Lower leg skin (tissue), 4 donors: ENCODE measurements at regions not wholly inside any gene's neighbourhood (a gene's known extent, or its start where the extent isn't known, plus 50 kb on each side); places are given as distances from the start of the nearest gene placed in this dataset.

Source experiments
- DNase-seq, 2 donors: peaks; one replicate each; pipeline ENCODE4 v3.0.0-alpha.2; 2019; ENCODE audit warnings: low spot score in 2 of 2
- H3K4me3 ChIP-seq: fragments of 200-600 bp; sonication (generic); 2 replicates; pipeline ENCODE4 v1.5.1; 2017; ENCODE audit warnings: mild to moderate bottlenecking, low read depth; ENCODE audit not compliant: poor library complexity, severe bottlenecking
- POLR2A ChIP-seq, 2 donors: fragments of 450-650 bp; IDR thresholded peaks; one replicate each; pipeline ENCODE4 v1.6.1; 2016 to 2017; ENCODE audit warnings: antibody characterized with exemption in 2 of 2, mild to moderate bottlenecking in 1 of 2, moderate library complexity in 1 of 2
- WGBS, 2 donors: methylation state at CpG; one replicate each; pipeline ENCODE4 v1.1.5; 2018; 5-methylcytosine and 5-hydroxymethylcytosine counted together
- intact Hi-C: fragments of 100-400 bp; cut with DNase I; formaldehyde crosslinking; loops from one replicate; pipeline ENCODE4 v1.15.0; 2023; ENCODE audit warnings: low total_unique reads
- TF ChIP-seq, protein P1 (sequence below), 3 donors: fragments of 450-650 bp; IDR thresholded peaks; one replicate each; pipeline ENCODE4 v1.5.1; 2016; ENCODE audit warnings: antibody characterized with exemption in 3 of 3, mild to moderate bottlenecking in 3 of 3, moderate library complexity in 2 of 3

DNA sequence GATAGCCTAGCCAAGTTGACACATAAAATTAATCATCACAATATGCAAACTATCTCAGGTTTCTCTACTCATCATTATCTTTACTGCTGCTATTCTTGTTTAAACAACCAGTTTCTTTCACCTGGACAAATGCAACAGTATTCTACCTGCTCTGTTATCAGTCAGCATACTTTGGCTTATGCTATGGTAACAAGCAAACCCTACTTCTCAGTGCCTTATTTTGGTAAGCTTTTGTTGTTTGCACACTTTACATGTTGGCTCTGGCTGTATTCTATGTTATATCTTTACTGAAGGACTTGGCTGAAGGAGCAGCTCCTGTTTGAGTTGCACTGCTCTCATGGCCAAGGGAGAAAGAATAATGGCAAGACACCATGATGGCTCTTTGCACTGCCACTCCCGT is 463.1 kb downstream of the EPM2A start:
- 84 to 93% methylated on average over 1 of the region's 1 CpG for WGBS, 2 donors
- intact Hi-C loops: no loop called here
- no peak for DNase-seq
- TF ChIP-seq POLR2A (IDR thresholded peaks at IDR 0.05): no peak
- TF ChIP-seq, protein P1, sequence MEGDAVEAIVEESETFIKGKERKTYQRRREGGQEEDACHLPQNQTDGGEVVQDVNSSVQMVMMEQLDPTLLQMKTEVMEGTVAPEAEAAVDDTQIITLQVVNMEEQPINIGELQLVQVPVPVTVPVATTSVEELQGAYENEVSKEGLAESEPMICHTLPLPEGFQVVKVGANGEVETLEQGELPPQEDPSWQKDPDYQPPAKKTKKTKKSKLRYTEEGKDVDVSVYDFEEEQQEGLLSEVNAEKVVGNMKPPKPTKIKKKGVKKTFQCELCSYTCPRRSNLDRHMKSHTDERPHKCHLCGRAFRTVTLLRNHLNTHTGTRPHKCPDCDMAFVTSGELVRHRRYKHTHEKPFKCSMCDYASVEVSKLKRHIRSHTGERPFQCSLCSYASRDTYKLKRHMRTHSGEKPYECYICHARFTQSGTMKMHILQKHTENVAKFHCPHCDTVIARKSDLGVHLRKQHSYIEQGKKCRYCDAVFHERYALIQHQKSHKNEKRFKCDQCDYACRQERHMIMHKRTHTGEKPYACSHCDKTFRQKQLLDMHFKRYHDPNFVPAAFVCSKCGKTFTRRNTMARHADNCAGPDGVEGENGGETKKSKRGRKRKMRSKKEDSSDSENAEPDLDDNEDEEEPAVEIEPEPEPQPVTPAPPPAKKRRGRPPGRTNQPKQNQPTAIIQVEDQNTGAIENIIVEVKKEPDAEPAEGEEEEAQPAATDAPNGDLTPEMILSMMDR (IDR thresholded peaks at IDR 0.05): no peak
- H3K4me3 ChIP-seq: no peak overlapping the region

DNA sequence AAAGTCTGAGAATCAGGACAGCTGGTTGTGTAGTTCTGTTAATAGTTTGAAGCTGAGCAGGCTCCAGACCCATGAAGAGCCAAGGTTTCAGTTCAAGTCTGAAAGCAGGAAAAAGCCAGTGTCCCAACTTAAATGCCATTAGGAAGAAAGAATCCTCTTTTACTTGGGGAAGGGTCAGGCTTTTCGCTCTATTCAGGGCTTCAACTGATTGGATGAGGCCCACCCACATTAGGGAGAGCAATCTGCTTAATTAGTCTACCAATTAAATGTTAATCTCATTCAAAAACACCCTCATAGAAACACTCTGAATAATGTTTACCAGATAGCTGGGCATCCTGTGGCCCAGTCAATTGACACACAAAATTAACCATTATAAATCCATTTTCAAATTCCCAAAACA is 462.2 kb downstream of the EPM2A start:
- DNase-seq: no peak
- intact Hi-C loops: no loop called here
- no peak for TF ChIP-seq POLR2A (IDR thresholded peaks at IDR 0.05)
- TF ChIP-seq, protein P1 (IDR thresholded peaks at IDR 0.05): no peak
- H3K4me3 ChIP-seq: no peak overlapping the region
- WGBS, 2 donors: 92 to 95% methylated on average over 1 of the region's 1 CpG

DNA sequence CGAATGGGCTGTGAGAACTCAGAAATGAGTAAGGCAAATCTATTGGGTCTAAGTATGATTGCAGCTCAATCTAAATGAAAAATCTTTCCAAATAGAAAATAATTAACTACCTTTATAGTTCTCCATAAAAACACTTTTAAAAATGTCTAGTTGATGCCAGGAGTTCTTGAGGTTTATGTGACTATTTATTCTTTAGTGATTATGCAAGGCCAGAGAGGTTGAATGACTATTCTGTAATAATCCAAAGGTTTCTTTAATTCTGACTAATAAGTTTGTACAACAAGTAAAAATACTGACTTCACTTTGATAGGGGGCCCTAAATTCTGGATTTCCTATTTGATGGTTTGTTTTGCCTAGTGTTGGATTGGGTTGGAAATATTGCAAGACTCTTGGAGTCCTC is 461.2 kb downstream of the EPM2A start:
- no peak for DNase-seq
- H3K4me3 ChIP-seq: no peak overlapping the region
- TF ChIP-seq POLR2A (IDR thresholded peaks at IDR 0.05): no peak
- TF ChIP-seq, protein P1 (IDR thresholded peaks at IDR 0.05): no peak
- WGBS, 2 donors: 74% methylated on average over 1 of the region's 1 CpG
- intact Hi-C loops: no loop called here

DNA sequence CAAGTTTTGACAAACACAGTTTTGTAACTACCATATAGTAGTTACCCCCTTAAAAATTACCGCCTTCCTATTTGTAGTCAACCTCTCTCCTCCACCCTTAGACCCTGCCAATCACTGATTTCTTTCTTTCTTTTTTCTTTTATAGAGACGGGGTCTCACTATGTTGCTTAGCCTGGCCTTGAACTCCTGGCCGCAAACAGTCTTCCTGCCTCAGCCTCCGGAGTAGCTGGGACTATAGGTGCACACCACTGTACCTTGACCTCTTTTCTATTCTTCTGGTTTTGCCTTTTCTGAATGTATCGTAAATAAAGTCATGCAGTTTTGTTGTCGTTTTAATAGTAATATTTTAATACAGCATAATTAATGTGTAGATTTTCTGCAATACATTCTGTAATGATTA is 460.3 kb downstream of the EPM2A start:
- 89 to 94% methylated on average over 6 of the region's 6 CpGs for WGBS, 2 donors
- intact Hi-C loops: no loop called here
- TF ChIP-seq POLR2A (IDR thresholded peaks at IDR 0.05): no peak
- TF ChIP-seq, protein P1 (IDR thresholded peaks at IDR 0.05): no peak

DNA sequence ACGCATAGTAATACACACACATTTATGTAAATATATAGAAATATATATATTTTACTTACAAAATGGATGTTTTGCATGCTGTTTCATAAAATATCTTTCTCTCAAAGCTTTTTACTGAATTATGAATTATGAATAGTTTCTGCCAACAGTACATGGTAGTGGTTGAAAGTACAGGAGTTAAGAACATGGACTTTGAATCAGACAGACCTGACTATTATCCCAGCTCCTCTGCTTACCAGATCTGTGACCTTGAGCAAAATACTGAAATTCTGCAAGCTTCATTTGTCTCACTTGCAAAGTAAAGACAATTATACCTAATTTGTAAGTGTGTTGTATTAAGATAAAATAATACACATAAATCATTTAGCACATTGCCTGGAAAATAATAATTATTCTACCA is 459.5 kb downstream of the EPM2A start:
- TF ChIP-seq, protein P1 (IDR thresholded peaks at IDR 0.05): no peak
- no peak for TF ChIP-seq POLR2A (IDR thresholded peaks at IDR 0.05)
- DNase-seq: no peak
- intact Hi-C loops: no loop called here
- 95 to 96% methylated on average over 1 of the region's 1 CpG for WGBS, 2 donors
- no peak overlapping the region for H3K4me3 ChIP-seq

More for the DNA sequence above, 460.3 kb downstream of the EPM2A start:
- DNase-seq: no peak
- H3K4me3 ChIP-seq: no peak overlapping the region

DNA sequence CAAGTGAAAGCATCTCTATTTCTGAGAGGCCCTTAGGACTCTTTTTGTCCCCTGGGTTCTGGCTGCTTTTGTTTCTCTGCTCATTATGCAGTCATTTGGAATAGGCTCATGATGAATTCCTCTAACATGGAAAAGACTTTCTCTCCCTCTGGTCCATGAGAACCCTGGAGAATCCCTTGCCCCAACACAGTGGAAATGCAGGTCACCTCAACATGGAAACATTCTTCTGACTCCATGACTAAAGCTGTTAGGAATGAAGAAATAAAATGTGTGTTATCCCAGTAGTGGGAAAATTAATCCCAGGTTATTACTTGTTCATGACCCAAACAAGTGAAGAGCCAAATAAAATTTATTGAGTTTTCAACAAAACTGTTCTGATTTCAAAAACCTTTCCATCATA is 458.6 kb downstream of the EPM2A start:
- no peak overlapping the region for H3K4me3 ChIP-seq
- TF ChIP-seq, protein P1 (IDR thresholded peaks at IDR 0.05): no peak
- TF ChIP-seq POLR2A (IDR thresholded peaks at IDR 0.05): no peak
- DNase-seq: no peak
- intact Hi-C loops: no loop called here
